ENCODE measurements at regions not wholly inside any gene's neighbourhood (a gene's known extent, or its start where the extent isn't known, plus 50 kb on each side); places are given as distances from the start of the nearest gene placed in this dataset.

DNA sequence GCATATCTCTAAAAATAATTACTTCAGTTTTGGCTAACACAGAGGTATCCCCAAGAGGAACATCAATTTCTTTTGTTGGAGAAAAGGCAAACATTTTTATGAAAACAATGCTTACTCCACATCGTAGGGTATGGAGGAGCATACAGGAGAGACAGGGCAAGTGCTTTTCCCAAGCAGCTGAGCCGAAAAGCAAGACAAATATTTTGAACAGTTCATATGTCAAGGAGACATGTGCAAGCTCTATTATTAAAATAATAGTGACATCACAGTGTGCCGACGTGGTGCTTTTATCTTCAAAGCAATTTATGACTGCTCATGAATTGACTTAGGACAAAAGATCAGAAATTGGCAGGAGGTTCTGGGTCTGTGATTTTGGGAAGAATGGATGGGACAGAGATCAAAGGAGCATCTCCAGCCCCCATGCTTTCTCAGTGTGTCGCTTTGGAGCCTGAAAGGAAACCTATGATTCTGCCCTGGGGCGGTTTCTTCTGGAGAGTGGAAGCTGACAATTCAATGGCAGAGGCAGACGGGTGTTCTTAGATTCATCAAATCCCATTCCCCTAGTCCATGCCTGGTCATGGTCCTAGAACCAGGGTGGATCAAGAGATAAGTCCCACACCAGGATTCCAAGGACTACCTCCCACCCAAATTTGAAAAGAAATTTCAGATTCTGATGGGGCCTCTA, 97.1 kb downstream of the JCAD start:
- no peak overlapping the region for H3K27ac Mint-ChIP-seq
- intact Hi-C loops (cut with micrococcal nuclease), result no loop called here
- no peaks in the 10 kb centered on the region for H3K9me3 Mint-ChIP-seq
- H3K27me3 Mint-ChIP-seq, result no peaks in the 10 kb centered on the region
- H3K4me3 Mint-ChIP-seq, result no peak overlapping the region
- H3K4me1 Mint-ChIP-seq (ENCODE audit: low read depth), result no peaks in the 10 kb centered on the region
- no peaks in the 10 kb centered on the region for H3K36me3 Mint-ChIP-seq (ENCODE audit: low read depth)

DNA sequence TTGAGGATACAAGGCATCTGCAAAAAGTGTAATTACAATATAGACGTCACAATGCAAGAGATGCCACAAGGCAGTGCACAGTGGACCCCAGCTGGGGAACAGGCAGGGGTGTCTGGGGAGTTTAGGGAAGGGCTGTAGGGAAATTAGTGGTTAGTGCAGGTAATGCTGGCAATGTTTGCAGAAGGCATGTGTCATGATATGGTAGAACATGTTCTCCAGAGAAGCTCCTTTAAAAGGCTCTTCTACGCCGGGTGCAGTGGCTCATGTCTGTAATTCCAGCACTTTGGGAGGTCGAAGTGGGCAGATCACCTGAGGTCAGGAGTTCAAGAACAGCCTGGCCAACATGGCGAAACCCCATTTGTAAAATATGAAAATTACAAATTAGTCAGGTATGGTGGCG, 98.0 kb downstream of the JCAD start:
- Mint-ChIP-seq H3K4me1 (ENCODE audit: low read depth) (no peaks in the 10 kb centered on the region), H3K9me3 (no peaks in the 10 kb centered on the region), H3K36me3 (ENCODE audit: low read depth) (no peaks in the 10 kb centered on the region), H3K27ac (no peak overlapping the region), H3K27me3 (no peaks in the 10 kb centered on the region), H3K4me3 (no peak overlapping the region)
- intact Hi-C loops (cut with micrococcal nuclease), result no loop called here

DNA sequence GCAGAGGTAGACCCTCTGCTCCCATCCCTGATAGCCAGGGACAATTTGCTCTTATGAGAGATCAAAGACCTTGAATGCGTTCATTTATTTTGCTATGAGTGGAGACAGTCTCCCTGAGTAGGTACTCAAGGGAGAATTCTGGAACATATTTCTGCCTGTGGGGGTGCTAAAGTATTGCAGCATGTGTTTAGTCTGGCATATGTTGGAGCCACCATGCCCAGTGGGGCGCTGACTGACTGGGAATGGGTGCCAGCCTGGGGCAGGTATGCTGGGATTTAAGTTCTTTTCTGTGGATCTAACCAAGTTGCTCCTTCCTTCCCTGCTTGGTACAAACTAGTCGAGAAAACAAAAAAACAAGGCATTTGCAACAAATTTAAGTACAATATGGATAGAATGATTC, 99.1 kb downstream of the JCAD start:
- no peaks in the 10 kb centered on the region for H3K27me3 Mint-ChIP-seq
- no peak overlapping the region for H3K27ac Mint-ChIP-seq
- H3K4me3 Mint-ChIP-seq, result no peak overlapping the region
- no peaks in the 10 kb centered on the region for H3K9me3 Mint-ChIP-seq
- H3K36me3 Mint-ChIP-seq (ENCODE audit: low read depth), result no peaks in the 10 kb centered on the region
- H3K4me1 Mint-ChIP-seq (ENCODE audit: low read depth), result no peaks in the 10 kb centered on the region
- intact Hi-C loops (cut with micrococcal nuclease), result no loop called here

DNA sequence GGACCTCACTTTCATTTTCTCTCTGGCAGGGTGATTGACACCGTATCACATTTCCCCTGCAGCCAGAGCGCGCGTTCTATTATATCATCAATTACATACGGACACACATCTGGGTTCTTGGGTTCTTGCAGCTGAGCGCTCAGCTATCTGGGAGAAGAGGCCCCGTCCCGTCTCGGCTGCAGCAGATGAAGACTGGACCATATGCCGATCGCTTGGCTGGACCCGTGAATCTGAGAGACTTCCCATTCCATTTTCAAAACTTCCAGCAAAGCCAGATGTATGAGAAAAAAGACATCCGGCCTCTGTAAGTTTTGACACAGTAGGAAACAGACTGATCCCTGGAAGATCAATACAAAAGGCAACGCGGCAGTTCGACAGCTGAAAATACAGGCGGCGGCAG, 99.8 kb downstream of the JCAD start:
- H3K27me3 Mint-ChIP-seq, result no peaks in the 10 kb centered on the region
- no peak overlapping the region for H3K4me3 Mint-ChIP-seq
- no peak overlapping the region for H3K27ac Mint-ChIP-seq
- intact Hi-C loops (cut with micrococcal nuclease), result no loop called here
- no peaks in the 10 kb centered on the region for H3K9me3 Mint-ChIP-seq
- H3K4me1 Mint-ChIP-seq (ENCODE audit: low read depth), result no peaks in the 10 kb centered on the region
- no peaks in the 10 kb centered on the region for H3K36me3 Mint-ChIP-seq (ENCODE audit: low read depth)

DNA sequence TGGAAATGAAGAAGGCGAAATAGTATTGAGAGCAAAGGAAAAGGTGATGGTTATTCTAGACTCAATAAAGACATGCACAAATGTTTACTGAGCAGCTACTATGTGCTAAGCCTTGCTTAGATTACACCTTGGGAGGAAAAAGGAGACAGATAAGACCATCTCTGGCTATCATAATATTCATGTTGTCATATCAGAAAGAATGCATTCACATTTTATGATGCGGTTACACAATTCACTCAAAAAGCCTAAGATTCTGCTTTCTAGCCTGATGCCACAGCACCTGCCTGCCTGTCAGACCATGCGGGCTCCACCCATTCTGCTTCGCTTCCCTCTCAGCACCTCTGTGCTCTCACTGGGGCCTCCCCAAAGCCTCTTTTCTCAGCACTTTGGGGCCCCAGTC, 100.9 kb downstream of the JCAD start:
- intact Hi-C loops (cut with micrococcal nuclease), result no loop called here
- no peaks in the 10 kb centered on the region for H3K36me3 Mint-ChIP-seq (ENCODE audit: low read depth)

DNA sequence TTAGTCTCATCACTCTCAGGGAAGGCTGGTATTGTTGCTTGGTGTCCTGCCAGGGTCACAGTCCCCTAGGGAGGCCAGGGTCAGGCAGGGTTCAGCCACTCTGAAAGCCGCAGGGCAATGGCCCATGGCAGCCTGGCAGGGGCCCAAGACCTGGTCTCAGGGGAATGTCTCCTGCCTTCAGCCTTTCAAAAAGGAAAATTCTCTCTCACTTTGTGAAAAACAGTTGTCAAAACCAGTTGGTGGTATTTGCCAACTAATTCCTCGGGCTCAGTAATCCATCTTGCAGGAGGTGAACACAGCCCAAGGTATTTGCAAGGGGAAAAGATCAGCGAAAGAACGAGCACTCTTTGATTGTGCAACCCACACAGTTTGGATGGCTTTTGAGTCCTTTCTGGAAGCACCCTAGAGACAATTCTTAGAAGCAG, 101.5 kb downstream of the JCAD start:
- H3K4me1 Mint-ChIP-seq (ENCODE audit: low read depth), result no peaks in the 10 kb centered on the region
- intact Hi-C loops (cut with micrococcal nuclease), result no loop called here
- no peaks in the 10 kb centered on the region for H3K36me3 Mint-ChIP-seq (ENCODE audit: low read depth)
- H3K27me3 Mint-ChIP-seq, result no peaks in the 10 kb centered on the region
- H3K4me3 Mint-ChIP-seq, result no peak overlapping the region
- no peak overlapping the region for H3K27ac Mint-ChIP-seq
- no peaks in the 10 kb centered on the region for H3K9me3 Mint-ChIP-seq

More for the DNA sequence above, 100.9 kb downstream of the JCAD start:
- Mint-ChIP-seq H3K4me3 (no peak overlapping the region), H3K9me3 (no peaks in the 10 kb centered on the region), H3K27ac (no peak overlapping the region), H3K4me1 (ENCODE audit: low read depth) (no peaks in the 10 kb centered on the region), H3K27me3 (no peaks in the 10 kb centered on the region)

DNA sequence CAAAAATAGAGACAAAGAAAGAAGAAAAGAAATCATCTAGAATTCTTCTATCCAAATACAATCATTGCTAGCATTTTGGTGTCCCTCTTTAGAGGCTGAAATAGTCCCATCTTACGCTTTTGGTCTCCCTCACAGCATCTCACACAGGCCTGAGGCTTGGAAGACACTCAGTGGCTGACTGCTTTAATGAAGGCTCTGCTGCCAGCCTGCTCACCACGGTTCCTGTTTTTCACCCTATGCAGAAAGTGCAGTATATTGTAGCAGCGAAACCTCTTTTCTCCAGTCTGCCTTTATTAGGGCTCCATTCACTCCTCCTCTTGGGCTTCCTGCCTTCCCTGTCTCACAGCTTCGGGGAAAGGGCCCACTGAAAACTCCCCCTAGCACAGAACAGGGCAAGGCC, 102.2 kb downstream of the JCAD start:
- Mint-ChIP-seq H3K4me1 (ENCODE audit: low read depth) (no peaks in the 10 kb centered on the region), H3K36me3 (ENCODE audit: low read depth) (no peaks in the 10 kb centered on the region), H3K9me3 (no peaks in the 10 kb centered on the region), H3K27me3 (no peaks in the 10 kb centered on the region), H3K4me3 (no peak overlapping the region), H3K27ac (no peak overlapping the region)
- intact Hi-C loops (cut with micrococcal nuclease), result no loop called here

DNA sequence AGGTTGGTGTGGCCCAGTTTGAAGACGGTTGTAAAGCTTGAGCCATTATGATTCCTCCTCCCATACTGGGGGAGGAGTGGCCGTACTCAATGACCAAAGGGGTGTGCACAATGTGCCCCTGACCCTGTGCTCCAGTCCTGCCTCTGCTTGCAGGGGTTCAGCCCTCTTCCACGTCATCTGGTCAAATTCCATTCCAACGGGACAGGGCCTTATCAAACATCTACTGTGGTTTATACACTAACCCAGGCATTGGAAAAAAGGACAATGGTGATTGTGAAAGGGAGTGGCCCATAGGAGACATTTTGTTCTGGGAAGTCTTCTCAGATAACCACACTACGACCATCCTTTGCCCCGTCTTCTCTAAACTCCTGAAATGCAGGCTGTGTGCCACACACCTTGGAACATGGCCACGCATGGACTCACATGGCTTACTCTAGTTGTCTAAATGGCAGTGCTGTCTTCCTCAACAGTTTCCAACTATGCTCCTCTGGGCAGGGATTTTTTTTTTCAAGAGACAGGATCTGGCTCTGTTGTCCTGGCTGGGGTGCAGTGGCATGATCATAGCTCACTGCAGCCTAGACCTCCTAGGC, 103.0 kb downstream of the JCAD start:
- no peak overlapping the region for H3K4me3 Mint-ChIP-seq
- intact Hi-C loops (cut with micrococcal nuclease), result no loop called here
- no peaks in the 10 kb centered on the region for H3K4me1 Mint-ChIP-seq (ENCODE audit: low read depth)

DNA sequence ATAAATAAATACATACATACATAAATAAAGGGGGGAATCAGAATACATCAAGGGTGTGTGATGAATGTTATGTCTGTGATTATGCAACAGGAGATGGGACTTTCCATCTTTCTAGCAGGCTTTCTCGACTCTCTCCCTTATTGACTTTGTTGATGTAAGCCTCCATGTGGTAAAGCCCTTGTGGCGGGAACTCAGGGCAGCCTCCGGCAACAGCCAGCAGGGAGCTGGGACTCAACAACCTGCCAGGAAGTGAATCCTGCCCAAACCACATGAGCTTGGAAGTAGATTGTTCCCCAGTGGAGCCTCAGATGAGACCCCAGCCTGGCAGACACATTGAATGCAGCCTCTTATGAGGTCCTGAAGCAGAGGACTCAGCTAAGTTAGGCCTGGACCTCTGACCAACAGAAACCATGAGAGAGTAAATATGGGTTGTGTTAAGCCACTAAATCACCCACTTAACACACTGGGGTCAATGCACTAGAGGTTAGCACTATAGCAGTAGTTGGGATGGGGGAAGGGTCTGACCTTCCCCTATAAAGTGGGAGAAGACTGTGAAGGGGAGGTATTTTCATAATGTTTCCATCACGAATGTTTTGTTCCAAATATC, 104.0 kb downstream of the JCAD start:
- Mint-ChIP-seq H3K4me3 (no peak overlapping the region), H3K4me1 (ENCODE audit: low read depth) (no peaks in the 10 kb centered on the region), H3K27ac (no peak overlapping the region), H3K9me3 (no peaks in the 10 kb centered on the region), H3K27me3 (no peaks in the 10 kb centered on the region), H3K36me3 (ENCODE audit: low read depth) (no peaks in the 10 kb centered on the region)
- intact Hi-C loops (cut with micrococcal nuclease), result no loop called here

More for the DNA sequence above, 103.0 kb downstream of the JCAD start:
- H3K9me3 Mint-ChIP-seq, result no peaks in the 10 kb centered on the region
- H3K27me3 Mint-ChIP-seq, result no peaks in the 10 kb centered on the region
- no peak overlapping the region for H3K27ac Mint-ChIP-seq
- H3K36me3 Mint-ChIP-seq (ENCODE audit: low read depth), result no peaks in the 10 kb centered on the region

DNA sequence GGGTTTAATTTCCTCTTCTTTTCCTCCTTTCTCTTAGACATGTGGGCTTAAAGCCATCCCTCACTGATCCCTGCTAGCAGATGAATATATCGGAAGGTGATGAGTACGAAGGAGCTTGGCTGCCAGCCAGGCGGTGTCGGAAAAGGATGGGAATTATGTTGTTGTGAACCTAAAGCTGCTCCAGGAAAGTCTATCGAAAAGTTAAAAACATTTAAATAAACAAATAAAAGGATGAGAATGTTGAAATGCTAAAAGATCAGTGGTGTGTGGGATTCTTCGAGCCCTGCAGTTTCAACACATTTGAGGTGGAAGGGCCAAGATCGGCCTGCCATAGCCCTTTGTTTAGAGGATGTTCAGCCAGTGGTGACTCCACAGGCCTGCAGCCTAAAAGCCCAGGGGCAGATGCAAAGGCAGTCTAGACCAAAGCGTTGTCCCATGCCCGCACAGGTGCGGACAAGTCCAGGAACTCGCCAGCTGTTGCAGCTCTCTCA, 107.9 kb downstream of the JCAD start:
- Mint-ChIP-seq H3K36me3 (ENCODE audit: low read depth) (no peaks in the 10 kb centered on the region), H3K4me1 (ENCODE audit: low read depth) (no peaks in the 10 kb centered on the region)
- intact Hi-C loops (cut with micrococcal nuclease), result no loop called here

DNA sequence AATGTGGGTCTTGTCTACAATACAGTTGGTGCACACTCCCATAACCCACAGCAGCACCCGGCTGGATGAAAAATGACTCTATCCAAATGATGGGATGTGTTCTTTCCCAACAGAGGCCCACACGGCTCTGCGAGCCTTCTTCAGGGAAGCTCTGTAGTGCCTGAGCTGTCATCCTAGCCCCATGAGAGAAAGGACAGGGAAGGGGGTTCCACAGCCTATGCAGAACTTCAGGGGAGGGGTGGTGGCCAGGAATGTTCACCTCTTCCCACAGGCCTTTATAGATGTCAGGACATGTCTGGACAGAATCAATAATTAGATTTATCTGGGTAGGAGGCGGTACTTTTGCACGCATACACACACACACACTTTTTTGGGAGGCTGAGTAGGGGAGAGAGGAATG, 109.0 kb downstream of the JCAD start:
- no peaks in the 10 kb centered on the region for H3K27me3 Mint-ChIP-seq
- H3K4me1 Mint-ChIP-seq (ENCODE audit: low read depth), result no peaks in the 10 kb centered on the region
- H3K9me3 Mint-ChIP-seq, result no peaks in the 10 kb centered on the region
- no peaks in the 10 kb centered on the region for H3K36me3 Mint-ChIP-seq (ENCODE audit: low read depth)
- H3K27ac Mint-ChIP-seq, result no peak overlapping the region
- intact Hi-C loops (cut with micrococcal nuclease), result no loop called here
- H3K4me3 Mint-ChIP-seq, result no peak overlapping the region

More for the DNA sequence above, 107.9 kb downstream of the JCAD start:
- H3K9me3 Mint-ChIP-seq, result no peaks in the 10 kb centered on the region
- H3K4me3 Mint-ChIP-seq, result no peak overlapping the region
- no peaks in the 10 kb centered on the region for H3K27me3 Mint-ChIP-seq
- no peak overlapping the region for H3K27ac Mint-ChIP-seq

DNA sequence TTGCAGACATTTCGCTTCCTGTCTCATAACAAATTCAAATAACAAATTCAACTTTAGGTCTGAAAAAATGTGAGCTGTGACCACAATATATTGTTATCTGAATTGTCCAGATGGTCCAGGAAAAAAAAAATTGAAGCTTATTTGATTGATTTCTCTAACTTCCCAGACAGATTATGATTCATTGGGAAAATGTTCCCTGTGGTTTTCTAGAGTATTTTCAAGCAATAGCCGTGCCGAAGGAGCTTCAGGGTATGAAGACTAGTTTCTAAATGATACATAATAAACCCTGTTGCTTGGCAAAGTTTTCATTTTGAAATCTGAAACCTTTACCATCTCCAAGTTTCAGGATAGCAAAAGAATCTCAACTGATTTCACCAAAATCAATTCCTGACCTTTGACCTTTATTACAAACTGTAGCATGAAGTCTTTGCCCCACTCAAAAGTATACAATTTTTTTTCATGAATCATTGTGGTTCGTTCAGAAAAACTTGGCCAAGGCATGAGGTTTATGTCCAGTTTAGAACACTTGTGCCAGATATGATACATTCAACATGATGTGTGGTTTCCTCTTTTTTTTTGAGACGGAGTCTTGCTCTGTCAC, 109.9 kb downstream of the JCAD start:
- no peaks in the 10 kb centered on the region for H3K27me3 Mint-ChIP-seq
- H3K4me3 Mint-ChIP-seq, result no peak overlapping the region
- H3K36me3 Mint-ChIP-seq (ENCODE audit: low read depth), result no peaks in the 10 kb centered on the region
- intact Hi-C loops (cut with micrococcal nuclease), result no loop called here
- no peak overlapping the region for H3K27ac Mint-ChIP-seq
- H3K9me3 Mint-ChIP-seq, result no peaks in the 10 kb centered on the region
- no peaks in the 10 kb centered on the region for H3K4me1 Mint-ChIP-seq (ENCODE audit: low read depth)

DNA sequence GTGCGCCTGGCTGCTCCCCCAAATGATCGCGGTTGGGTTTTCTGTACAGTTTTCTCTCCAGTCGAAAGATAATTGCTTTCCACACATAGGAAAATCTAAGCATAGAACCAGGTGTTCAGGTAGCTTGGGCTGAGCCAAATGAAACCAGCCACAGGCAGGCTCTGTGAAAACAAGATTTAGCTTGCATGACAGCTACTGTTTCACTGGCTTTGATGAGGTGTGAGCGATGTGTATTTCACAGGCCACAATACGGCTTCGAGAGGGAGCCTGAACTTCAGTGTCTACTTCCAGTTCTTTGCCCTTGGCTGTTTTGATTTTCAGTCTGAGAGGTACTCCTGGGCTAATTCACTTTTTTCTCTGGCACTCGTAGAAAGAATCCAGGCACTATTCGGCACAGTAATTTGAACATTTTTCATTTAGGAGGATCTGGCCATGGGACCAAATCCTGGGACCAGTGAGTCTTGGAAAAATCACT, 110.5 kb downstream of the JCAD start:
- Mint-ChIP-seq H3K36me3 (ENCODE audit: low read depth) (no peaks in the 10 kb centered on the region), H3K9me3 (no peaks in the 10 kb centered on the region), H3K27ac (no peak overlapping the region), H3K27me3 (no peaks in the 10 kb centered on the region), H3K4me3 (no peak overlapping the region), H3K4me1 (ENCODE audit: low read depth) (no peaks in the 10 kb centered on the region)
- intact Hi-C loops (cut with micrococcal nuclease), result no loop called here

DNA sequence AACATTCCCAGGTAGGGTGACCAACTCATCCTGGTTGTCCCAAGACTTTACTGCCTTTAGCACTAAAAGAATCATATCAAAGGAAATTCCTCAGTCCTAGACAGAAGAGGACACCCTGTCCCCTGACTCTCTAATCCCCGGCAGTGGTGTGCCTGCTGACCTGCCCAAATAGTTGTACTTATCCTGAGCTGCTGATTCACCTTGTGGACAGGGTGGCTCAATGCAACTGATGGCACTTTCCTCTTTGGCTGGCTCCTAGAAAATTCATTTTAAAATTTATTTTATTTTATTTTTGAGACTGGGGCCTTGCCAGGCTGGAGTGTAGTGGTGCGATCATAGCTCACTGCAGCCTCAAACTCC, 111.7 kb downstream of the JCAD start:
- Mint-ChIP-seq H3K9me3 (no peaks in the 10 kb centered on the region), H3K27me3 (peaks cover 1% of the 10 kb centered on the region), H3K4me1 (ENCODE audit: low read depth) (no peaks in the 10 kb centered on the region), H3K4me3 (no peak overlapping the region), H3K36me3 (ENCODE audit: low read depth) (no peaks in the 10 kb centered on the region), H3K27ac (no peak overlapping the region)
- intact Hi-C loops (cut with micrococcal nuclease), result no loop called here

Measured in dendritic cell treated with granulocyte-macrophage colony-stimulating factor and Interleukin-4, amounts not matched to agents 40 ng/mL and 50 ng/mL, for 4 days (primary cell).